ENCODE measurements at regions not wholly inside any gene's neighbourhood (a gene's known extent, or its start where the extent isn't known, plus 50 kb on each side); places are given as distances from the start of the nearest gene placed in this dataset.

GRCh38 chr11:69355346-69355940 lies 61.5 kb downstream of the MYEOV start:
- TF ChIP-seq JUND (IDR thresholded peaks at IDR 0.05; ENCODE audit: low read length) (no peak), EP300 (IDR thresholded peaks at IDR 0.05; ENCODE audit: borderline replicate concordance in 1 of 2, low read depth in 2 of 2, low read length in 2 of 2) (no peak), SUZ12 (IDR thresholded peaks at IDR 0.05; ENCODE audit: low read length) (no peak), USF2 (IDR thresholded peaks at IDR 0.05; ENCODE audit: low read length) (no peak), POLR2A (IDR thresholded peaks at IDR 0.05; ENCODE audit: control extremely low read depth in 1 of 2, low read depth in 2 of 2, low read length in 2 of 2) (no peak)

Data from H1 (cell line).